Mesenchymal stem cell (in vitro differentiated cells and primary cell): ENCODE measurements at regions not wholly inside any gene's neighbourhood (a gene's known extent, or its start where the extent isn't known, plus 50 kb on each side); places are given as distances from the start of the nearest gene placed in this dataset.

Experiments
- DNase-seq: peaks from one replicate; pipeline ENCODE4 v3.0.0-alpha.2; 2013
- H2AFZ ChIP-seq: one replicate; pipeline ENCODE4 v1.6.1; 2013; ENCODE audit warnings: low read depth, mild to moderate bottlenecking, control low read depth, inconsistent platforms, low read length, moderate library complexity
- H2AK5ac ChIP-seq: 2 replicates; pipeline ENCODE4 v1.6.1; 2013; ENCODE audit warnings: low read length, moderate library complexity, mild to moderate bottlenecking, inconsistent platforms; ENCODE audit not compliant: severe bottlenecking
- H2BK120ac ChIP-seq: one replicate; pipeline ENCODE4 v1.6.1; 2013; ENCODE audit warnings: low read depth, mild to moderate bottlenecking, inconsistent platforms, low read length, moderate library complexity
- H2BK12ac ChIP-seq, 2 experiments: one replicate each; pipeline ENCODE4 v1.6.1; 2013; ENCODE audit warnings: inconsistent platforms in 2 of 2, low read length in 2 of 2, mild to moderate bottlenecking in 2 of 2, moderate library complexity in 2 of 2, control low read depth in 1 of 2
- H2BK15ac ChIP-seq: one replicate; pipeline ENCODE4 v1.6.1; 2013; ENCODE audit warnings: mild to moderate bottlenecking, low read depth, inconsistent platforms; ENCODE audit not compliant: poor library complexity, severe bottlenecking
- H2BK5ac ChIP-seq: 2 replicates; pipeline ENCODE4 v1.6.1; 2013; ENCODE audit warnings: low read depth, mild to moderate bottlenecking, low read length, control low read depth, inconsistent platforms; ENCODE audit not compliant: poor library complexity, severe bottlenecking
- H3K14ac ChIP-seq, 2 experiments: one replicate each; pipeline ENCODE4 v1.6.1; 2013; ENCODE audit warnings: inconsistent platforms in 2 of 2, low read length in 2 of 2, control low read depth in 1 of 2, mild to moderate bottlenecking in 1 of 2, moderate library complexity in 1 of 2
- H3K18ac ChIP-seq, 2 experiments: one replicate each; pipeline ENCODE4 v1.6.1; 2013; ENCODE audit warnings: inconsistent platforms in 2 of 2, low read length in 2 of 2, control low read depth in 1 of 2, low read depth in 1 of 2, mild to moderate bottlenecking in 1 of 2
- H3K23ac ChIP-seq, 2 experiments: one replicate each; pipeline ENCODE4 v1.6.1; 2013; ENCODE audit warnings: inconsistent platforms in 2 of 2, low read length in 2 of 2, mild to moderate bottlenecking in 2 of 2, moderate library complexity in 2 of 2, control low read depth in 1 of 2
- H3K27ac ChIP-seq: 2 replicates; pipeline ENCODE4 v1.5.1; 2013; ENCODE audit warnings: mild to moderate bottlenecking, moderate library complexity, low read length, control low read depth, inconsistent platforms; ENCODE audit not compliant: poor library complexity, severe bottlenecking
- H3K27me3 ChIP-seq, 2 experiments: 2 replicates each; pipeline versions ENCODE4 v1.6.1 to v1.7.0; 2013; ENCODE audit warnings: low read length in 2 of 2, mild to moderate bottlenecking in 2 of 2, moderate library complexity in 2 of 2, control low read depth in 1 of 2, inconsistent platforms in 1 of 2; ENCODE audit not compliant: control insufficient read depth in 1 of 2, insufficient read depth in 1 of 2
- H3K36me3 ChIP-seq, 2 experiments: 2 replicates each; pipeline versions ENCODE4 v1.6.1 to v1.7.0; 2013; ENCODE audit warnings: low read length in 2 of 2, control low read depth in 1 of 2, inconsistent platforms in 1 of 2, low read depth in 1 of 2, mild to moderate bottlenecking in 1 of 2; ENCODE audit not compliant: insufficient read depth in 2 of 2, control insufficient read depth in 1 of 2
- H3K4ac ChIP-seq, 2 experiments: one replicate each; pipeline ENCODE4 v1.6.1; 2013; ENCODE audit warnings: inconsistent platforms in 2 of 2, low read length in 2 of 2, mild to moderate bottlenecking in 2 of 2, moderate library complexity in 2 of 2, control low read depth in 1 of 2, low read depth in 1 of 2
- H3K4me1 ChIP-seq: 2 replicates; pipeline ENCODE4 v1.6.1; 2013; ENCODE audit warnings: low read depth, low read length, control low read depth; ENCODE audit not compliant: control insufficient read depth, insufficient read depth
- H3K4me2 ChIP-seq: 2 replicates; pipeline ENCODE4 v1.6.1; 2013; ENCODE audit warnings: low read length, mild to moderate bottlenecking, inconsistent platforms; ENCODE audit not compliant: poor library complexity, severe bottlenecking
- H3K4me3 ChIP-seq, 2 experiments: 2 replicates each; pipeline versions ENCODE4 v1.5.1 to v1.7.0; 2013; ENCODE audit warnings: low read length in 2 of 2, mild to moderate bottlenecking in 2 of 2, control low read depth in 1 of 2, low read depth in 1 of 2; ENCODE audit not compliant: insufficient read depth in 1 of 2
- H3K79me1 ChIP-seq: replicated peaks from 2 replicates; pipeline ENCODE4 v1.6.1; 2013; ENCODE audit warnings: mild to moderate bottlenecking, control low read depth, low read length, inconsistent platforms; ENCODE audit not compliant: poor library complexity, severe bottlenecking
- H3K9ac ChIP-seq: 2 replicates; pipeline ENCODE4 v1.7.0; 2013; ENCODE audit warnings: mild to moderate bottlenecking, low read length, moderate library complexity
- H3K9me3 ChIP-seq: 2 replicates; pipeline ENCODE4 v1.7.0; 2013; ENCODE audit warnings: mild to moderate bottlenecking, low read length; ENCODE audit not compliant: control insufficient read depth
- H4K8ac ChIP-seq: one replicate; pipeline ENCODE4 v1.6.1; 2013; ENCODE audit warnings: inconsistent platforms, mild to moderate bottlenecking, low read length, moderate library complexity
- H4K91ac ChIP-seq: one replicate; pipeline ENCODE4 v1.6.1; 2013; ENCODE audit warnings: mild to moderate bottlenecking, low read length, inconsistent platforms
- WGBS: methylation state at CpG from one replicate; pipeline ENCODE4 v1.1.7; 2013; ENCODE audit warnings: mixed read lengths; 5-methylcytosine and 5-hydroxymethylcytosine counted together

DNA sequence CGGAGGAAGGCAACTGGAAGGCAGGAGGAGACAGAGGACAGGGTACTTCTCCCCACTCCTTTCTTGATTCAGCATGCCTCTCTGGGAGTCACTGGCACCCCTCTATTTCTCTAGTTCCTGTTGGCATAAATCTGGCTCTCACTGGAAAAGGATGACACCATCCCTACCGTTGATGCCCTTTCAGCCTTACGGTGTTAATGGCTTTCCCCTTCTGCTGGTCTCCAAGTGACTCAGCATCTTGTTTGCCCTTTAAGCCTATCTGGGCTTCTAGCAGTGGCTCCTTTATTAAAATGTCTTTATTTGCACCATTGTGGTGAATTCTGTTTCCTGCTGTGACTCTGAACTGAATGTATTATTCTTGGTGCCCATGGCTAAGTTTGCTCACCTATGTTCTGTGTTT lies 227.3 kb upstream of the GLRA1 start:
- H2BK12ac ChIP-seq: no peak overlapping the region
- no peak overlapping the region for H3K4ac ChIP-seq
- H3K36me3 ChIP-seq: no peaks in the 10 kb centered on the region
- H3K4me2 ChIP-seq: no peak overlapping the region
- H2AFZ ChIP-seq: no peak overlapping the region
- H4K8ac ChIP-seq: no peak overlapping the region
- no peak overlapping the region for H3K14ac ChIP-seq
- no peak overlapping the region for H2BK5ac ChIP-seq
- H3K9ac ChIP-seq: no peak overlapping the region
- H3K4me3 ChIP-seq: no peak overlapping the region
- no peak overlapping the region for H3K18ac ChIP-seq
- H4K91ac ChIP-seq: no peak overlapping the region
- no peak for DNase-seq
- H3K27ac ChIP-seq: no peak overlapping the region
- no peak overlapping the region for H2BK120ac ChIP-seq
- no peaks in the 10 kb centered on the region for H3K27me3 ChIP-seq
- no peak overlapping the region for H3K23ac ChIP-seq
- no peaks in the 10 kb centered on the region for H3K79me1 ChIP-seq
- no peak overlapping the region for H2AK5ac ChIP-seq
- no peaks in the 10 kb centered on the region for H3K9me3 ChIP-seq
- H2BK15ac ChIP-seq: no peak overlapping the region
- no peaks in the 10 kb centered on the region for H3K4me1 ChIP-seq
- WGBS: 86% methylated on average over 3 of the region's 3 CpGs

DNA sequence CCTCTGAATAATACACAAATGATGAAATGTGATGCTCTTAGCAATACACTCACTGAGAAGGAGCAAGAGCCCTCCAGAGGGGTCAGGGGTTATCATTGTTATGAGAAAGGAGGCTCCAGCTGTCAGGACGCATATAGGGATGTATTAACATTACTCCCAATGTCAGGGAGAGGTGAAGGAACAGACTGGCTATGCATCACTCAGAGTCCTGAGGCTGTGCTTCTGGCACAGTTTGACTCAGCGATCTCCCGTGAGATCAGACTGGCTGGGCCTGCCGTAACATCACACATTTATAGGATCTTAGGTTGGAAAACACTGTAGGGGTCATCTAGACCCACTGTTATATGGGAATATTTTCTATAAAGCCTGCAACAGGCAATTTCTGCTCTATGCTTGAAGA lies 226.5 kb upstream of the GLRA1 start:
- Histone ChIP-seq H3K4me2 (no peak overlapping the region), H2BK120ac (no peak overlapping the region), H3K4ac (no peak overlapping the region), H3K9me3 (no peaks in the 10 kb centered on the region), H3K4me1 (no peaks in the 10 kb centered on the region), H4K8ac (no peak overlapping the region), H2AFZ (no peak overlapping the region), H3K27me3 (no peaks in the 10 kb centered on the region), H3K9ac (no peak overlapping the region), H3K36me3 (no peaks in the 10 kb centered on the region), H3K14ac (no peak overlapping the region), H3K23ac (no peak overlapping the region), H2BK15ac (no peak overlapping the region), H3K4me3 (no peak overlapping the region), H4K91ac (no peak overlapping the region), H2BK5ac (no peak overlapping the region), H3K27ac (no peak overlapping the region), H3K18ac (no peak overlapping the region), H3K79me1 (no peaks in the 10 kb centered on the region), H2AK5ac (no peak overlapping the region), H2BK12ac (no peak overlapping the region)
- 64% methylated on average over 4 of the region's 4 CpGs for WGBS
- DNase-seq: no peak

DNA sequence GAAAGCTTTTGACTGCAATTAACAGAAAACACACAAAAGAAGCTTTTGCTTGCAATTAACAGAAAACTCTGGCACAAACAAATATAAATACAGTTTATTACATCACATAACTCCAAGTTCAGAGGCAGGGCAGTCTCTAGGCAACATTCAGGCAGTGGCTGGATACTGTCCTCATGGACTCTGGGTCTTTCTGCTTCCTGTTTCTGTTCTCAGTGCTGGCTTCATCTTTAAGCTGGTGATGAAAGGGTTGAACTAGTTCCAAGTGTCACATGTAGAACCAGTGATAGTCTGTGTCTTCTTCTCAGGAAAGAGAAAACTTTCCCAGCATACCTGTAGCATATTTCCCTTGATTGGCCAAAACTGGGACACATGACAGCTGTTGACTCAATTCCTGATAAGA lies 222.6 kb upstream of the GLRA1 start:
- H3K18ac ChIP-seq: no peak overlapping the region
- H3K4me1 ChIP-seq: no peaks in the 10 kb centered on the region
- no peak overlapping the region for H2BK12ac ChIP-seq
- no peak overlapping the region for H3K9ac ChIP-seq
- H3K79me1 ChIP-seq: no peaks in the 10 kb centered on the region
- H3K36me3 ChIP-seq: no peaks in the 10 kb centered on the region
- no peak overlapping the region for H4K91ac ChIP-seq
- no peak overlapping the region for H2BK120ac ChIP-seq
- H3K9me3 ChIP-seq: no peaks in the 10 kb centered on the region
- no peak overlapping the region for H3K23ac ChIP-seq
- H3K4me2 ChIP-seq: no peak overlapping the region
- no peak overlapping the region for H3K27ac ChIP-seq
- no peak overlapping the region for H3K14ac ChIP-seq
- no peak overlapping the region for H2AFZ ChIP-seq
- no peaks in the 10 kb centered on the region for H3K27me3 ChIP-seq
- no peak overlapping the region for H2AK5ac ChIP-seq
- no peak overlapping the region for H2BK5ac ChIP-seq
- H2BK15ac ChIP-seq: no peak overlapping the region
- no peak for DNase-seq
- no peak overlapping the region for H3K4ac ChIP-seq
- no peak overlapping the region for H4K8ac ChIP-seq
- no peak overlapping the region for H3K4me3 ChIP-seq

DNA sequence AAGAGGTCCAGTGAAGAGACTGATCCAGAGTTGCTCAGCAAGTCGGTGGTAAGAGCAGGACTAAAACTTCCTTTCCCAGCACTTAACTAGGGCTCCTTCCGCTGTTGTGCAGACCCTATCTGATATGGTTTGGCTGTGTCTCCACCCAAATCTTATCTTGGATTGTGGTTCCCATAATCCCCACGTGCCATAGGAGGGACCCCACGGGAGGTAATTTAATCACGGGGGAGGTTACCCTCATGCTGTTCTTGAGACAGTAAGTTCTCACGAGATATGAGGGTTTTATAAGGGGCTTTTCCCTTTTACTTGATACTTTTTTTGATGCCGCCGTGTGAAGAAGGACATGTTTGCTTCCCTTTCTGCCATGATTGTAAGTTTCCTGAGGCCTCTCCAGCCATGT lies 221.9 kb upstream of the GLRA1 start:
- WGBS: 60% methylated on average over 8 of the region's 8 CpGs

More for the DNA sequence above, 221.9 kb upstream of the GLRA1 start:
- Histone ChIP-seq H3K27me3 (no peaks in the 10 kb centered on the region), H3K4ac (no peak overlapping the region), H2AFZ (no peak overlapping the region), H3K4me1 (no peaks in the 10 kb centered on the region), H2BK12ac (no peak overlapping the region), H3K14ac (no peak overlapping the region), H2AK5ac (no peak overlapping the region), H3K9ac (no peak overlapping the region), H2BK15ac (no peak overlapping the region), H4K91ac (no peak overlapping the region), H3K27ac (no peak overlapping the region), H3K9me3 (no peaks in the 10 kb centered on the region), H3K23ac (no peak overlapping the region), H2BK5ac (no peak overlapping the region), H3K4me3 (no peak overlapping the region), H4K8ac (no peak overlapping the region), H3K4me2 (no peak overlapping the region), H2BK120ac (no peak overlapping the region), H3K36me3 (no peaks in the 10 kb centered on the region), H3K79me1 (no peaks in the 10 kb centered on the region), H3K18ac (no peak overlapping the region)
- DNase-seq: no peak
